HCT116 (cell line): ENCODE measurements at regions not wholly inside any gene's neighbourhood (a gene's known extent, or its start where the extent isn't known, plus 50 kb on each side); places are given as distances from the start of the nearest gene placed in this dataset.

Source experiments
- ATAC-seq: fragments of 200-7000 bp; cut with Tn5 transposase; 2 replicates; pipeline ENCODE4 v1.9.1; 2020; ENCODE audit warnings: mild to moderate bottlenecking, moderate library complexity
- BruUV-seq: library from RNA; stranded (reverse); fragments of 400-500 nt; replicated peaks from 2 replicates; lab custom pipeline; 2021; lab: Mats Ljungman, UMichigan
- CTCF ChIA-PET: fragments of 300-600 bp; sonication (Branson Sonifier 250); formaldehyde crosslinking; loops from one replicate; lab custom pipeline; 2021; ENCODE audit warnings: antibody characterized with exemption; lab: Charles Lee
- POLR2A ChIA-PET: fragments of 300-600, 350-600 bp; sonication (Branson Sonifier 250); formaldehyde crosslinking; loops from one replicate; lab custom pipeline; 2021; ENCODE audit warnings: antibody characterized with exemption; lab: Charles Lee
- RAD21 ChIA-PET, 2 experiments: fragments of 300-600 bp; sonication (Branson Sonifier 250); formaldehyde crosslinking; loops; one replicate each; lab custom pipeline; 2023; ENCODE audit warnings: low total read pairs in 2 of 2; ENCODE audit not compliant: uncharacterized antibody in 2 of 2, unreplicated experiment in 2 of 2, low non-redundant PET in 1 of 2; lab: Charles Lee
- DNase-seq: peaks from one replicate; pipeline ENCODE4 v3.0.0-alpha.2; 2010; ENCODE audit warnings: low read depth, low spot score
- H2AFZ ChIP-seq: fragments of 200-600 bp; shearing (Covaris generic), sonication (generic); 2 replicates; pipeline ENCODE4 v1.6.1; 2017; ENCODE audit warnings: low read depth, mixed run types, mixed read lengths, antibody characterized with exemption, low read length; ENCODE audit not compliant: poor library complexity, severe bottlenecking
- H3K27ac ChIP-seq: 2 replicates; pipeline ENCODE4 v1.5.1; 2012; ENCODE audit warnings: low read depth, low read length
- H3K27me3 ChIP-seq: fragments of 200-600 bp; sonication (generic); 2 replicates; pipeline ENCODE4 v1.6.1; 2016; ENCODE audit warnings: mixed run types, low read length, mixed read lengths; ENCODE audit not compliant: insufficient read depth
- H3K36me3 ChIP-seq, 2 experiments: fragments of 200-500 bp in 1 of 2; fragments of 200-600 bp in 1 of 2; sonication (Bioruptor generic) in 1 of 2; sonication (generic) in 1 of 2; 2 replicates each; pipeline versions ENCODE4 v1.5.1 to v1.6.1; 2014 to 2016; ENCODE audit warnings: low read length in 2 of 2, inconsistent platforms in 1 of 2, mixed read lengths in 1 of 2, mixed run types in 1 of 2; ENCODE audit not compliant: insufficient read depth in 2 of 2, control insufficient read depth in 1 of 2
- H3K4me1 ChIP-seq, 2 experiments: fragments of 200-600 bp in 1 of 2; sonication (generic) in 1 of 2; 2 replicates each; pipeline versions ENCODE4 v1.5.1 to v1.6.1; 2012 to 2017; ENCODE audit warnings: low read length in 2 of 2, inconsistent platforms in 1 of 2, mild to moderate bottlenecking in 1 of 2, mixed read lengths in 1 of 2, mixed run types in 1 of 2, moderate library complexity in 1 of 2; ENCODE audit not compliant: insufficient read depth in 2 of 2, control insufficient read depth in 1 of 2
- H3K4me2 ChIP-seq: fragments of 200-600 bp; sonication (generic); 2 replicates; pipeline ENCODE4 v1.6.1; 2017; ENCODE audit warnings: mixed run types, low read length, mixed read lengths
- H3K4me3 ChIP-seq, 2 experiments: fragments of 200-600 bp in 1 of 2; sonication (generic) in 1 of 2; replicated peaks in 1 of 2; 2 replicates each; pipeline ENCODE4 v1.5.1; 2011 to 2016; ENCODE audit warnings: low read length in 2 of 2, control low read depth in 1 of 2, low read depth in 1 of 2, mild to moderate bottlenecking in 1 of 2, mixed read lengths in 1 of 2, mixed run types in 1 of 2
- H3K79me2 ChIP-seq: fragments of 200-600 bp; sonication (generic); 2 replicates; pipeline ENCODE4 v1.6.1; 2017; ENCODE audit warnings: mild to moderate bottlenecking, mixed run types, low read length, moderate library complexity, mixed read lengths; ENCODE audit not compliant: insufficient read depth
- H3K9ac ChIP-seq: fragments of 200-600 bp; sonication (generic); 2 replicates; pipeline ENCODE4 v1.6.1; 2016; ENCODE audit warnings: low read length, mixed read lengths
- H3K9me2 ChIP-seq: fragments of 200-600 bp; sonication (generic), shearing (Covaris generic); 2 replicates; pipeline ENCODE4 v1.6.1; 2017; ENCODE audit warnings: mixed run types, mild to moderate bottlenecking, moderate library complexity; ENCODE audit not compliant: insufficient read depth
- H3K9me3 ChIP-seq, 2 experiments: fragments of 200-500 bp in 1 of 2; fragments of 200-600 bp in 1 of 2; sonication (Bioruptor generic) in 1 of 2; sonication (generic) in 1 of 2; 2 replicates each; pipeline ENCODE4 v1.6.1; 2014 to 2017; ENCODE audit warnings: low read length in 2 of 2, mixed read lengths in 2 of 2, inconsistent platforms in 1 of 2, low read depth in 1 of 2, mild to moderate bottlenecking in 1 of 2, mixed run types in 1 of 2, moderate library complexity in 1 of 2; ENCODE audit not compliant: control insufficient read depth in 1 of 2, insufficient read depth in 1 of 2
- H4K20me1 ChIP-seq: fragments of 200-600 bp; sonication (generic), shearing (Covaris generic); 2 replicates; pipeline ENCODE4 v1.6.1; 2017; ENCODE audit warnings: mixed run types, mild to moderate bottlenecking, moderate library complexity; ENCODE audit not compliant: insufficient read depth
- CBX3 ChIP-seq: IDR thresholded peaks from 2 replicates; pipeline ENCODE4 v1.6.1; 2012; ENCODE audit warnings: low read depth
- ELF1 ChIP-seq: IDR thresholded peaks from 2 replicates; pipeline ENCODE4 v1.6.1; 2012; ENCODE audit warnings: low read depth, borderline replicate concordance
- FOSL1 ChIP-seq: IDR thresholded peaks from 2 replicates; pipeline ENCODE4 v1.6.1; 2012; ENCODE audit warnings: low read depth
- JUND ChIP-seq: IDR thresholded peaks from 2 replicates; pipeline ENCODE4 v1.6.1; 2012
- POLR2A ChIP-seq: IDR thresholded peaks from 2 replicates; pipeline ENCODE4 v1.7.0; 2011; ENCODE audit warnings: borderline replicate concordance; ENCODE audit not compliant: insufficient read depth, insufficient read length; ENCODE audit errors: extremely low read depth
- RAD21 ChIP-seq: IDR thresholded peaks from 2 replicates; pipeline ENCODE4 v1.6.1; 2012; ENCODE audit warnings: low read depth, mild to moderate bottlenecking
- SIN3A ChIP-seq: IDR thresholded peaks from 2 replicates; pipeline ENCODE4 v1.6.1; 2012; ENCODE audit warnings: low read depth
- SP1 ChIP-seq: IDR thresholded peaks from 2 replicates; pipeline ENCODE4 v1.6.1; 2012; ENCODE audit warnings: low read depth
- ZFX ChIP-seq: fragments of 450-650 bp; IDR thresholded peaks from 2 replicates; pipeline ENCODE4 v1.6.1; 2017
- intact Hi-C: fragments of 100-400 bp; cut with micrococcal nuclease; formaldehyde crosslinking; loops from 2 replicates; pipeline ENCODE4 v1.10.0; 2022

- BruUV-seq = no TSS peak
- Histone ChIP-seq H3K79me2 (no peaks in the 10 kb centered on the region), H3K9me3 (no peaks in the 10 kb centered on the region; a peak in 1 of 4 replicates), H3K27me3 (no peaks in the 10 kb centered on the region), H3K4me3 (no peak overlapping the region), H3K36me3 (no peaks in the 10 kb centered on the region), H2AFZ (no peak overlapping the region), H3K9me2 (no peaks in the 10 kb centered on the region), H3K4me2 (no peak overlapping the region), H3K9ac (no peak overlapping the region), H4K20me1 (no peaks in the 10 kb centered on the region), H3K27ac (no peak overlapping the region), H3K4me1 (no peaks in the 10 kb centered on the region)
- no peak for DNase-seq
- ATAC-seq = no peak
- POLR2A ChIA-PET = no interaction called here
- RAD21 ChIA-PET = no interaction called here
- intact Hi-C loops = no loop called here
- TF ChIP-seq ZFX = no peak
- no peak for TF ChIP-seq CBX3
- TF ChIP-seq JUND = no peak
- no peak for TF ChIP-seq ELF1
- TF ChIP-seq SIN3A = no peak
- no peak for TF ChIP-seq POLR2A
- CTCF ChIA-PET = no interaction called here
Measured at GRCh38 chr12:107501681-107502080, 183.9 kb upstream of the PWP1 start.

GRCh38 chr12:107503129-107503855, 182.3 kb upstream of the PWP1 start:
- H3K27ac ChIP-seq = no peak overlapping the region
- intact Hi-C loops = no loop called here

More at GRCh38 chr12:107503129-107503855, 182.3 kb upstream of the PWP1 start:
- CTCF ChIA-PET = no interaction called here
- Histone ChIP-seq H3K4me1 (no peaks in the 10 kb centered on the region), H3K9me2 (no peaks in the 10 kb centered on the region), H3K27me3 (no peaks in the 10 kb centered on the region), H3K9ac (no peak overlapping the region), H3K36me3 (no peaks in the 10 kb centered on the region), H4K20me1 (no peaks in the 10 kb centered on the region), H3K4me2 (no peak overlapping the region), H3K9me3 (no peaks in the 10 kb centered on the region), H2AFZ (no peak overlapping the region), H3K4me3 (no peak overlapping the region), H3K79me2 (no peaks in the 10 kb centered on the region)
- RAD21 ChIA-PET = no interaction called here
- no peak for ATAC-seq
- no TSS peak for BruUV-seq
- POLR2A ChIA-PET = no interaction called here
- no peak for TF ChIP-seq SIN3A
- no peak for TF ChIP-seq SP1
- TF ChIP-seq RAD21 = no peak
- TF ChIP-seq FOSL1 = no peak
- TF ChIP-seq, all 23 proteins: peak for 0
- no peak for DNase-seq
